ENCODE measurements at regions not wholly inside any gene's neighbourhood (a gene's known extent, or its start where the extent isn't known, plus 50 kb on each side); places are given as distances from the start of the nearest gene placed in this dataset.

GRCh38 chr12:94813314-94813713 is 163.0 kb upstream of the TMCC3 start:
- TF ChIP-seq SRF (IDR thresholded peaks at IDR 0.05; ENCODE audit: low read depth) (no peak), CTCF (IDR thresholded peaks at IDR 0.05 in 2 of 3, conservative IDR thresholded peaks at IDR 0.05 in 1 of 3; ENCODE audit: borderline replicate concordance in 1 of 3, insufficient read depth in 1 of 3, low read depth in 2 of 3, low read length in 2 of 3) (no peak), SP1 (IDR thresholded peaks at IDR 0.05; ENCODE audit: low read depth) (no peak), EZH2phosphoT487 (IDR thresholded peaks at IDR 0.05; ENCODE audit: borderline replicate concordance) (no peak), POLR2A (IDR thresholded peaks at IDR 0.05; ENCODE audit: borderline replicate concordance, extremely low read depth, insufficient read depth, insufficient read length) (no peak), CEBPB (IDR thresholded peaks at IDR 0.05; ENCODE audit: low read depth) (no peak), ZFX (IDR thresholded peaks at IDR 0.05) (no peak), REST (IDR thresholded peaks at IDR 0.05; ENCODE audit: low read depth) (no peak), YY1 (IDR thresholded peaks at IDR 0.05; ENCODE audit: extremely low read depth, insufficient replicate concordance, low read depth, low read length) (no peak), POLR2AphosphoS5 (IDR thresholded peaks at IDR 0.05; ENCODE audit: low read depth, low read length) (no peak)
- TF ChIP-seq, protein P1, sequence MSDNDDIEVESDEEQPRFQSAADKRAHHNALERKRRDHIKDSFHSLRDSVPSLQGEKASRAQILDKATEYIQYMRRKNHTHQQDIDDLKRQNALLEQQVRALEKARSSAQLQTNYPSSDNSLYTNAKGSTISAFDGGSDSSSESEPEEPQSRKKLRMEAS (IDR thresholded peaks at IDR 0.05) = no peak
- TF ChIP-seq, protein P2, sequence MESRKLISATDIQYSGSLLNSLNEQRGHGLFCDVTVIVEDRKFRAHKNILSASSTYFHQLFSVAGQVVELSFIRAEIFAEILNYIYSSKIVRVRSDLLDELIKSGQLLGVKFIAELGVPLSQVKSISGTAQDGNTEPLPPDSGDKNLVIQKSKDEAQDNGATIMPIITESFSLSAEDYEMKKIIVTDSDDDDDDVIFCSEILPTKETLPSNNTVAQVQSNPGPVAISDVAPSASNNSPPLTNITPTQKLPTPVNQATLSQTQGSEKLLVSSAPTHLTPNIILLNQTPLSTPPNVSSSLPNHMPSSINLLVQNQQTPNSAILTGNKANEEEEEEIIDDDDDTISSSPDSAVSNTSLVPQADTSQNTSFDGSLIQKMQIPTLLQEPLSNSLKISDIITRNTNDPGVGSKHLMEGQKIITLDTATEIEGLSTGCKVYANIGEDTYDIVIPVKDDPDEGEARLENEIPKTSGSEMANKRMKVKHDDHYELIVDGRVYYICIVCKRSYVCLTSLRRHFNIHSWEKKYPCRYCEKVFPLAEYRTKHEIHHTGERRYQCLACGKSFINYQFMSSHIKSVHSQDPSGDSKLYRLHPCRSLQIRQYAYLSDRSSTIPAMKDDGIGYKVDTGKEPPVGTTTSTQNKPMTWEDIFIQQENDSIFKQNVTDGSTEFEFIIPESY (IDR thresholded peaks at IDR 0.05; ENCODE audit: extremely low read depth, insufficient replicate concordance, low read length) = no peak

All from HCT116 (cell line).